ENCODE measurements at regions not wholly inside any gene's neighbourhood (a gene's known extent, or its start where the extent isn't known, plus 50 kb on each side); places are given as distances from the start of the nearest gene placed in this dataset.
"Not testable (repeated sequence)": the region's sequence is repeated elsewhere in the genome, so short reads cannot be mapped to it uniquely, and the experiment has no call there.

- Histone ChIP-seq H3K4me3 (ENCODE audit: low read depth, low read length) (no peak overlapping the region), H3K9me3 (no peaks in the 10 kb centered on the region), H3K36me3 (ENCODE audit: control insufficient read depth, insufficient read depth, low read length) (no peaks in the 10 kb centered on the region), H3K27me3 (replicated peaks; ENCODE audit: control insufficient read depth, insufficient read depth, low read length) (no peaks in the 10 kb centered on the region), H3K4me1 (no peaks in the 10 kb centered on the region)
- DNase-seq: no peak
- TF ChIP-seq CTCF (IDR thresholded peaks at IDR 0.05; ENCODE audit: insufficient read depth in 1 of 2, low read depth in 1 of 2, low read length in 1 of 2, severe bottlenecking in 1 of 2, unreplicated experiment in 1 of 2): no peak
- no peaks in the 10 kb centered on the region for H3K4me1 Mint-ChIP-seq (ENCODE audit: low read depth, unreplicated experiment)
- BruUV-seq (replicated peaks): no TSS peak
- intact Hi-C loops (cut with micrococcal nuclease; ENCODE audit: unreplicated experiment): no loop called here
- no peaks in the 10 kb centered on the region for H3K9me3 Mint-ChIP-seq (ENCODE audit: unreplicated experiment)
- no peak overlapping the region for H3K27ac Mint-ChIP-seq (ENCODE audit: unreplicated experiment)
- ChIA-PET POLR2A (no interaction called here), CTCF (no interaction called here)
- no peaks in the 10 kb centered on the region for H3K27me3 Mint-ChIP-seq (ENCODE audit: insufficient read depth, unreplicated experiment)
- H3K4me3 Mint-ChIP-seq (ENCODE audit: unreplicated experiment): no peak overlapping the region
- no peaks in the 10 kb centered on the region for H3K36me3 Mint-ChIP-seq (ENCODE audit: insufficient read depth, unreplicated experiment)
Observed at GRCh38 chr5:19235101-19235584, 752.9 kb downstream of the CDH18 start.

GRCh38 chr5:19240170-19240569 lies 747.8 kb downstream of the CDH18 start:
- CTCF ChIA-PET: interaction anchor here (0.5 kb wide), 1 partner anchor 70 kb away, joined by 3 read pairs; no protein-coding TSS in a partner anchor

GRCh38 chr5:19241690-19242089 lies 746.3 kb downstream of the CDH18 start:
- ChIA-PET POLR2A (no interaction called here), CTCF (no interaction called here)
- no peaks in the 10 kb centered on the region for H3K36me3 ChIP-seq (ENCODE audit: control insufficient read depth, insufficient read depth, low read length)
- no peak for DNase-seq
- BruUV-seq (replicated peaks): no TSS peak
- H3K4me3 ChIP-seq (ENCODE audit: low read depth, low read length): no peak overlapping the region
- Mint-ChIP-seq H3K4me1 (ENCODE audit: low read depth, unreplicated experiment) (no peaks in the 10 kb centered on the region), H3K4me3 (ENCODE audit: unreplicated experiment) (no peak overlapping the region), H3K27ac (ENCODE audit: unreplicated experiment) (no peak overlapping the region), H3K27me3 (ENCODE audit: insufficient read depth, unreplicated experiment) (no peaks in the 10 kb centered on the region), H3K36me3 (ENCODE audit: insufficient read depth, unreplicated experiment) (peaks cover 6% of the 10 kb centered on the region), H3K9me3 (ENCODE audit: unreplicated experiment) (no peaks in the 10 kb centered on the region)
- H3K27me3 ChIP-seq (replicated peaks; ENCODE audit: control insufficient read depth, insufficient read depth, low read length): no peaks in the 10 kb centered on the region
- no peak for TF ChIP-seq CTCF (IDR thresholded peaks at IDR 0.05; ENCODE audit: insufficient read depth in 1 of 2, low read depth in 1 of 2, low read length in 1 of 2, severe bottlenecking in 1 of 2, unreplicated experiment in 1 of 2)
- no peaks in the 10 kb centered on the region for H3K4me1 ChIP-seq
- intact Hi-C loops (cut with micrococcal nuclease; ENCODE audit: unreplicated experiment): no loop called here
- H3K9me3 ChIP-seq: no peaks in the 10 kb centered on the region; the same call in none of the 2 replicates

More at GRCh38 chr5:19240170-19240569, 747.8 kb downstream of the CDH18 start:
- intact Hi-C loops (cut with micrococcal nuclease; ENCODE audit: unreplicated experiment): no loop called here
- Mint-ChIP-seq H3K36me3 (ENCODE audit: insufficient read depth, unreplicated experiment) (no peaks in the 10 kb centered on the region), H3K27ac (ENCODE audit: unreplicated experiment) (no peak overlapping the region), H3K4me1 (ENCODE audit: low read depth, unreplicated experiment) (no peaks in the 10 kb centered on the region), H3K4me3 (ENCODE audit: unreplicated experiment) (no peak overlapping the region), H3K9me3 (ENCODE audit: unreplicated experiment) (no peaks in the 10 kb centered on the region), H3K27me3 (ENCODE audit: insufficient read depth, unreplicated experiment) (no peaks in the 10 kb centered on the region)
- Histone ChIP-seq H3K4me1 (no peaks in the 10 kb centered on the region), H3K27me3 (replicated peaks; ENCODE audit: control insufficient read depth, insufficient read depth, low read length) (no peaks in the 10 kb centered on the region), H3K4me3 (ENCODE audit: low read depth, low read length) (no peak overlapping the region), H3K36me3 (ENCODE audit: control insufficient read depth, insufficient read depth, low read length) (no peaks in the 10 kb centered on the region), H3K9me3 (no peaks in the 10 kb centered on the region; the same call in none of the 2 replicates)
- no TSS peak for BruUV-seq (replicated peaks)
- DNase-seq: no peak
- TF ChIP-seq CTCF (IDR thresholded peaks at IDR 0.05; ENCODE audit: insufficient read depth in 1 of 2, low read depth in 1 of 2, low read length in 1 of 2, severe bottlenecking in 1 of 2, unreplicated experiment in 1 of 2): no peak
- POLR2A ChIA-PET: no interaction called here

- H3K36me3 Mint-ChIP-seq (ENCODE audit: insufficient read depth, unreplicated experiment); H3K4me1 Mint-ChIP-seq (ENCODE audit: low read depth, unreplicated experiment); H3K27me3 Mint-ChIP-seq (ENCODE audit: insufficient read depth, unreplicated experiment); DNase-seq; H3K4me1 ChIP-seq; H3K36me3 ChIP-seq (ENCODE audit: control insufficient read depth, insufficient read depth, low read length); H3K4me3 Mint-ChIP-seq (ENCODE audit: unreplicated experiment); POLR2A ChIA-PET; CTCF ChIA-PET; H3K4me3 ChIP-seq (ENCODE audit: low read depth, low read length); H3K9me3 Mint-ChIP-seq (ENCODE audit: unreplicated experiment); H3K27ac Mint-ChIP-seq (ENCODE audit: unreplicated experiment); H3K27me3 ChIP-seq (replicated peaks; ENCODE audit: control insufficient read depth, insufficient read depth, low read length); H3K9me3 ChIP-seq; BruUV-seq (replicated peaks); intact Hi-C loops (cut with micrococcal nuclease; ENCODE audit: unreplicated experiment): not testable (repeated sequence)
Observed at GRCh38 chr5:19246191-19246590, 741.8 kb downstream of the CDH18 start.
